Muscle of leg (tissue), 3 donors: ENCODE measurements at regions not wholly inside any gene's neighbourhood (a gene's known extent, or its start where the extent isn't known, plus 50 kb on each side); places are given as distances from the start of the nearest gene placed in this dataset.
"Not testable (repeated sequence)": the region's sequence is repeated elsewhere in the genome, so short reads cannot be mapped to it uniquely, and the experiment has no call there.

Experiments
- DNase-seq: peaks from one replicate; pipeline ENCODE4 v3.0.0; 2013
- H3K27ac ChIP-seq: one replicate; pipeline ENCODE4 v1.5.1; 2013; ENCODE audit warnings: mild to moderate bottlenecking, low read length, control low read depth
- H3K27me3 ChIP-seq: one replicate; pipeline ENCODE4 v1.6.1; 2013; ENCODE audit warnings: low read length; ENCODE audit not compliant: control insufficient read depth, insufficient read depth
- H3K36me3 ChIP-seq: one replicate; pipeline ENCODE4 v1.6.1; 2013; ENCODE audit warnings: low read length; ENCODE audit not compliant: control insufficient read depth, insufficient read depth
- H3K4me1 ChIP-seq: one replicate; pipeline ENCODE4 v1.6.1; 2013; ENCODE audit warnings: low read length; ENCODE audit not compliant: control insufficient read depth, insufficient read depth
- H3K4me3 ChIP-seq: one replicate; pipeline ENCODE4 v1.5.1; 2013; ENCODE audit warnings: low read length, control low read depth
- H3K9me3 ChIP-seq: replicated peaks from 2 replicates; pipeline ENCODE4 v1.6.1; 2013; ENCODE audit warnings: low read depth, low read length; ENCODE audit not compliant: control insufficient read depth
- WGBS: methylation state at CpG from one replicate; pipeline ENCODE4 v1.1.5; 2013; ENCODE audit warnings: missing lambda C conversion rate; ENCODE audit not compliant: insufficient coverage; 5-methylcytosine and 5-hydroxymethylcytosine counted together

DNA sequence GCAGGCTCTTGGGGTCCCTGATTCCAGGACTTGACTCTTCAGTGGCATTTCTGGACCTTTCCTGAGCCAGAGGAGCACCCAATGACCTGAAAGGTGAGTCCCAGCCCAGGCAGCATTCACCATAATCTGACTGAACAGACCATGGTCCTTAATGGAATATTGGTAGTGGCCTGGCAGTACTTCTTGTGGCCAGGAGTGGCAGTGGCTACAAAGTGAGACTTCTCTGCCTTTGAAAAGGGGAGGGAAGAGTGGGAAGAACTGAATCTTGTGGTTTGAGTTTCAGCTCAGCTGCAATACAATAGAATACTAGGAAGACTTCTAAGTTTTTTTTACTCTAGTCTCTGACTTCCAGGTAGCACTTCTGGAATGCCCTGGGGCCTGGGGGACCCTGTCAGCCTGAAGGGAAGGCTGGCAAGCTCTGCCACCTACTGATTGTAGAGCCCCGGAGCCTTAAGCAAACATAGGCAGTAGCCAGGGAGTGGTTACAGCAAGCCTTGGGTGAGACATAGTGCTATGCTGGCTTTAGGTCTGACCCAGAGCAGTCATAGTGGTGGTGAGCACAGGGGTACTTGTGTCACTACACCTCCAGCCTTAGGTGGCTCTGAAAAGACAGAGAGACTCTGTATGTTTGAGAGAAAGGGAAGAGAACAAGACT is 674.2 kb upstream of the MANEA start:
- no peaks in the 10 kb centered on the region for H3K4me1 ChIP-seq
- DNase-seq, result no peak
- peaks cover 5% of the 10 kb centered on the region for H3K9me3 ChIP-seq
- WGBS, result 67% methylated on average over 1 of the region's 1 CpG
- no peak overlapping the region for H3K27ac ChIP-seq
- no peaks in the 10 kb centered on the region for H3K36me3 ChIP-seq
- H3K4me3 ChIP-seq, result no peak overlapping the region
- no peaks in the 10 kb centered on the region for H3K27me3 ChIP-seq

DNA sequence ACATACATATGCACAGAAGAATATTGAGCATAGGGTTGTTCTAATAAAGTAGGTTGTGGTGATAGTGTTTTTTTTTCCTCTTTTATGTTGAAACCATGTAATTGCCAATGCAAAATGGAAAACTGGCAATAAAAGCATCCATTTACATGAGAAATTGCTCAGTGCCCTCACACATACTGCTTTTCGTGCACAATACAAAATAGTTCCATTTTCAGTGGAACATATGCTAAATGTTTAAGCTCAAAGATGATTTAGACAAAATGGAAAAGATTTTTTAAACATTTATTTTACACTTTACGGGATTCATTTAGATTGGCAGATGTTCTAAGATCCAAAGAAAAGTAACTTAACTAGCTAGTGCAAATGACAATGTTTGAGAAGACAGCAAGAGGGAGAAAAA is 678.1 kb upstream of the MANEA start:
- Histone ChIP-seq H3K36me3 (no peaks in the 10 kb centered on the region), H3K9me3 (peaks cover 5% of the 10 kb centered on the region), H3K27me3 (no peaks in the 10 kb centered on the region), H3K4me1 (no peaks in the 10 kb centered on the region), H3K4me3 (no peak overlapping the region), H3K27ac (no peak overlapping the region)
- WGBS, result no CpG with 5 or more reads among the region's 2 CpGs
- DNase-seq, result no peak

DNA sequence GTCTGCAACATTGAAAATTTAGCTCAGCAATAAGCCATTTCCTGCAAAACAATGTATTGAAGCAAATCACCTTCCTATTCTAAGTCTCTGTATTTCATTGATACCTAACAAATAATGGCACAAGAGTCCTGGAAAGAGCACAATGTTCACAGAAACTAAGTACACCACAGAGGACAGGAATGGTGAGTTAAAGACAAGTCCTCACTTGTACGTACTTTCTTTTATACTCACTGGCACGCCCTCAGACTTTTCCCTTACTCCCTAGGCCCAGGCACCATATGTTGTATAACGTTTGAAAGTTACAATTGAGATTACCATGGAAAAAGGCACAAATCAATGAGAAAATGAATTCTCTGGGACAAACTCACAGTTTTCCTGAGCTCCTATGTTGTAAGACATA is 683.0 kb upstream of the MANEA start:
- Histone ChIP-seq H3K36me3 (no peaks in the 10 kb centered on the region), H3K9me3 (no peaks in the 10 kb centered on the region), H3K27me3 (no peaks in the 10 kb centered on the region), H3K4me3 (no peak overlapping the region), H3K4me1 (no peaks in the 10 kb centered on the region), H3K27ac (no peak overlapping the region)
- no CpG with 5 or more reads among the region's 3 CpGs for WGBS
- no peak for DNase-seq

DNA sequence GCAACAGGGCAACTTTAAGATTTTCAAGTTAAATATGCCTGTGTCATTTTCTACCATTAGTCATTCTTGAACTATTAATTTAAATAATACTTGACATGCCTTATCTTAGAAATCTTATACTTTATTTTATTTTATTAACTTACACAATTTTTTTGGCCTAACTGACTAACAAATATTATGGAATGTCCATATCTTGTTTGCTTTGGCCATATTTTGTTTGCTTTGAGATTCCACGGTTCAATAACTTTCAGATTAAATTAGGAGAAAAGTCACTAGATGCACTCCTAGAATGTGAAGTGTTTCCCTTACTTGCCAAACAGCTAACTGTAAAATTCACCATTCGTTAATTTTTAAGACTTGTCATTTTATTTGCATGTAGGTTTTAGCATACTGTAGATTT is 684.0 kb upstream of the MANEA start:
- Histone ChIP-seq H3K36me3 (no peaks in the 10 kb centered on the region), H3K27ac (no peak overlapping the region), H3K4me3 (no peak overlapping the region), H3K27me3 (no peaks in the 10 kb centered on the region), H3K9me3 (no peaks in the 10 kb centered on the region), H3K4me1 (no peaks in the 10 kb centered on the region)
- WGBS, result no CpG with 5 or more reads among the region's 2 CpGs
- no peak for DNase-seq

DNA sequence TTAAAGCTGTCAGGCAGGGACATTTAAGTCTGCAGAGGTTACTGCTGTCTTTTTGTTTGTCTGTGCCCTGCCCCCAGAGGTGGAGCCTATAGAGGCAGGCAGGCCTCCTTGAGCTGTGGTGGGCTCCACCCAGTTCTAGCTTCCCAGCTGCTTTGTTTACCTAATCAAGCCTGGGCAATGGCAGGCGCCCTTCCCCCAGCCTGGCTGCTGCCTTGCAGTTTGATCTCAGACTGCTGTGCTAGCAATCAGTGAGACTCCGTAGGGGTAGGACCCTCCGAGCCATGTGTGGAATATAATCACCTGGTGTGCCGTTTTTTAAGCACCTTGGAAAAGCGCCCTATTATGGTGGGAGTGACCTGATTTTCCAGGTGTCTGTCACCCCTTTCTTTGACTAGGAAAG is 703.5 kb upstream of the MANEA start:
- WGBS, result 100% methylated on average over 2 of the region's 5 CpGs
- H3K36me3 ChIP-seq, H3K4me1 ChIP-seq, H3K27me3 ChIP-seq, DNase-seq, H3K4me3 ChIP-seq, H3K9me3 ChIP-seq, H3K27ac ChIP-seq: not testable (repeated sequence)

DNA sequence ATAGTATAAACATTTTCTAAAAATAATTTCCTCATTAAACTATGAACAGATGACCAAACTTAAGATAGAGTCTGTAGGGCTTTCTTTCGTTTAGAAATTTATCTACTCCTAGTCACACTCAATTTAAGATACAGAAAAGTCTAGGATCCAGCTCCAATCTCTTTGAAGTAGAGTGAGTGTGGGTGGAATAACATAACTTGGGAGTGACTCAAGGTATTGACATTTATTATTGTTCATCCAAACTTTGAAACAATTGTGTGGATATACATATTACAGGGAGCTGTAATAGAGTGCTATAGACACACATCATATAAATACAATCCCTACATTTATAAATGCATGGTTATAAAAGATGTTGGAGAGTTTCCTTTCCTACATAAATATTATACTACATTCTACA is 715.2 kb upstream of the MANEA start:
- no peak for DNase-seq
- H3K4me3 ChIP-seq, result no peak overlapping the region
- no peaks in the 10 kb centered on the region for H3K4me1 ChIP-seq
- H3K27me3 ChIP-seq, result no peaks in the 10 kb centered on the region
- no peaks in the 10 kb centered on the region for H3K36me3 ChIP-seq
- H3K9me3 ChIP-seq, result no peaks in the 10 kb centered on the region
- no peak overlapping the region for H3K27ac ChIP-seq
- WGBS, result no CpG with 5 or more reads among the region's 1 CpG

DNA sequence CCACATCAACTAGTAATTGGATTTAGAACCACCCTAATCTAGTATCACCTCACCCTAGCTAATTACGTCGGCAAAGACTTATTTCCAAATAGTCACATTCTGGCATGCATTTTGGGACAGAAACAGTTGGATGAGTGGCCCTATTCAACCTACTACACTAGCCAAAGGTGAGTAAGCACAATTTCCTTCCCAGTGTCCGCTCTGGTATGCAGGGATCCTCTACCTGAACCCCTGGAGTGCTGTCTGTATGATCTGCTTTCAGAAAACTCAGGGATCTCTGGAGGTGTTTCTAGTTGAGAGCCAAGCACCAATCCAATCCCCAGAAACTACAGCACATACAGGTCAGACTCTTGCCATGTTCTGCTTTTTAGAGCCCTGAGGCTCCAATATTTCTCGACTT is 717.4 kb upstream of the MANEA start:
- H3K9me3 ChIP-seq, result no peaks in the 10 kb centered on the region
- H3K27me3 ChIP-seq, result no peaks in the 10 kb centered on the region
- 80% methylated on average over 1 of the region's 4 CpGs for WGBS
- DNase-seq, result no peak
- no peak overlapping the region for H3K27ac ChIP-seq
- H3K36me3 ChIP-seq, result no peaks in the 10 kb centered on the region
- H3K4me1 ChIP-seq, result no peaks in the 10 kb centered on the region
- H3K4me3 ChIP-seq, result no peak overlapping the region

DNA sequence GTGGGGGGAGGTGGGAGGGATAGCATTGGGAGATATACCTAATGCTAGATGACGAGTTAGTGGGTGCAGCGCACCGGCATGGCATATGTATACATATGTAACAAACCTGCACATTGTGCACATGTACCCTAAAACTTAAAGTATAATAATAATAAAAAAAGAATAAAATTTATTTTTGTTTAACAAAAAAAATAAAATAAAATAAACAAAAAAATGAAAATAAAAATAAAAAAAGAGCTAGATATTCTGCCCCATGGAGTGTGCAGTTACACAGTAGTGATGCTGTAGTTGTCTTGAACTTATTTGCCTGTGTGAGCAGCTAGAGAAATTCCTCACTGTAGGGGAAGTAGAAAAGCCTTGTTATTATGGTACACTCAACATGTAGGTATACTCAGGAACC is 720.3 kb upstream of the MANEA start:
- H3K36me3 ChIP-seq, H3K4me3 ChIP-seq, H3K27me3 ChIP-seq, H3K27ac ChIP-seq, H3K4me1 ChIP-seq, H3K9me3 ChIP-seq, DNase-seq: not testable (repeated sequence)
- no CpG with 5 or more reads among the region's 3 CpGs for WGBS

DNA sequence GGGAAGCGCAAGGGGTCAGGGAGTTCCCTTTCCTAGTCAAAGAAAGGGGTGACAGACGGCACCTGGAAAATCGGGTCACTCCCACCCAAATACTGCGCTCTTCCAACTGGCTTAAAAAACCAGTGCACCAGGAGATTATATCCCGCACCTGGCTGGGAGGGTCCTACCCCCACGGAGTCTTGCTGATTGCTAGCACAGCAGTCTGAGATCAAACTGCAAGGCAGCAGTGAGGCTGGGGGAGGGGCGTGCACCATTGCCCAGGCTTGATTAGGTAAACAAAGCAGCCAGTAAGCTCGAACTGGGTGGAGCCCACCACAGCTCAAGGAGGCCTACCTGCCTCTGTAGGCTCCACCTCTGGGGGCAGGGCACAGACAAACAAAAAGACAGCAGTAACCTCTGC is 726.0 kb upstream of the MANEA start:
- H3K4me1 ChIP-seq, H3K27ac ChIP-seq, DNase-seq, H3K36me3 ChIP-seq, H3K9me3 ChIP-seq, H3K27me3 ChIP-seq, H3K4me3 ChIP-seq: not testable (repeated sequence)
- WGBS, result no CpG with 5 or more reads among the region's 8 CpGs

DNA sequence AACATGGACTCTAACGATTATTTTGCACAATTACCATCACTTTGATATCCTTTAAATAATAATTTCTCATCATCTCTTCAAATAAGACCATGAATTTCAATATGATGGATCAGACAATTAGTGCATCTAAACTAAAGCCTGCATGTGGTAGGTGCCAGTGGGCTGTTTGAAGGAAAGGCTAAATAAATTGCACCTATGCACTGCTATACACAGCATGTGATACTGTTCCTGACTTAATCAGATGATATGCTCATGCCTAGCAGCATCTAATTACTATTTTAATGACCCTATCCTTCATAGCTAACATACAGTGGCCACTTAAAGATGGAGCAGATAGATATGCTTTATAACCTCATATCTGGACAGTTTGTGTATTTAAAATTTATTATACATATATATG is 731.6 kb upstream of the MANEA start:
- DNase-seq, result no peak
- H3K27me3 ChIP-seq, result no peaks in the 10 kb centered on the region

DNA sequence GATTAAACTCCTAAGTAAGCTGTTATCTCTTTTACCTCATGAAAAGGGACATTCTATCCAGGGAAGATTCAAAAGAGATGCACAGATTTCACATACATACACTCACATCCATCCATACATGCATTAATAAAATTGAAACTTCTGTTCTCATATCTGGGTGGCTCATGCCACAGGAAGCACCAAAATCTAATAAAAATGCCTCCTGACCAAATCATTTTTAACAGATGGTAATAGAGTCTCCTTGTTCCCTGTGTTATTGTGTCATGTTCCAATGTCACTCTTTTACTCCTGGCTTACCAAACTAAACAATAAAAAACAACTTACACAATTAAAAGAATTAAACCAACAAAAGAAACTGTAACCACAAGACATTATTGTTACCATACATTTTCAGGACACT is 742.1 kb upstream of the MANEA start:
- Histone ChIP-seq H3K27ac (no peak overlapping the region), H3K36me3 (no peaks in the 10 kb centered on the region)

More for the DNA sequence above, 731.6 kb upstream of the MANEA start:
- Histone ChIP-seq H3K27ac (no peak overlapping the region), H3K36me3 (no peaks in the 10 kb centered on the region), H3K4me3 (no peak overlapping the region), H3K9me3 (no peaks in the 10 kb centered on the region), H3K4me1 (no peaks in the 10 kb centered on the region)
- WGBS, result no CpG with 5 or more reads among the region's 1 CpG

More for the DNA sequence above, 742.1 kb upstream of the MANEA start:
- no peak for DNase-seq
- Histone ChIP-seq H3K4me1 (no peaks in the 10 kb centered on the region), H3K9me3 (no peaks in the 10 kb centered on the region), H3K4me3 (no peak overlapping the region), H3K27me3 (no peaks in the 10 kb centered on the region)
